OCI-LY1 (cell line): ENCODE measurements at regions not wholly inside any gene's neighbourhood (a gene's known extent, or its start where the extent isn't known, plus 50 kb on each side); places are given as distances from the start of the nearest gene placed in this dataset.

Source experiments
- EZH2 ChIP-seq: fragments of 200-600 bp; sonication (generic), shearing (Covaris generic); IDR thresholded peaks from 2 replicates; pipeline ENCODE4 v1.8.0; 2017; ENCODE audit warnings: borderline replicate concordance, mixed run types, mild to moderate bottlenecking, antibody characterized with exemption, low read length, moderate library complexity, mixed read lengths
- TF ChIP-seq, protein P1 (sequence below): fragments of 200-600 bp; sonication (generic), shearing (Covaris generic); IDR thresholded peaks from 2 replicates; pipeline ENCODE4 v1.5.1; 2017; ENCODE audit warnings: mild to moderate bottlenecking, antibody characterized with exemption, low read length, moderate library complexity, mixed read lengths

DNA sequence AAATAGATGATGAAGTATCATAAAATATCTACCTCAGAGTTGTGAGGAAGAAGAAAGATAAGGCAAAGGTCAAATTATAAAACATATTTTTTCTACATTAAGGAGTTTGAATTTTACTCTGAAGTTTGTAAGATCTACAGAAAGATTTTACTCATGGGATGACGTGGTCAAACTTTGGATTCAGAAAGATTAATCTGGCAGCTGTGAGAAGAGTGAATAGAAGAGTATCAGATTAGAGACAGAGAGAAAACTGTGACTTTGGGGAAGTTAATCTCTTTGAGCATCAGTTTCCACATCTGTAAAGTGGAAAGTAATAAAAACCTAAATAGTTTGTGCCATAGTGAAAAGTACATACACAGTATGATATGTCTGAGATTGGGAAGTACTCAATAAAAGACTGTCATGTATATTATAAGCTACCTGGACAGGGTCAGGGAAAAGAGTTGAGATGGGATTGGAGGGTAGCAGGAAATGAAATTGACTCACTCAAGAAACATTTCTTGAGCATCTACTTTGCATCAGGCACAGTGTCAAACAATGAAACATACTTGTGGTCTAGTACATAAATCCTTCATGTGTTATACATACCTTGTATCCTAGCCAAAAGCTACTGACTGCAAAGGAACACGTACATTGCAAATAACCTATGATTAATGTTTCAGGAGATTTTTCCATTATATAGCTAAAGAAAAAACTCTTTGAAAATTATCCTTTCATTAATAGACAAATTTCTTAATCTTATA lies 222.1 kb downstream of the TMEM200A start:
- TF ChIP-seq, protein P1, sequence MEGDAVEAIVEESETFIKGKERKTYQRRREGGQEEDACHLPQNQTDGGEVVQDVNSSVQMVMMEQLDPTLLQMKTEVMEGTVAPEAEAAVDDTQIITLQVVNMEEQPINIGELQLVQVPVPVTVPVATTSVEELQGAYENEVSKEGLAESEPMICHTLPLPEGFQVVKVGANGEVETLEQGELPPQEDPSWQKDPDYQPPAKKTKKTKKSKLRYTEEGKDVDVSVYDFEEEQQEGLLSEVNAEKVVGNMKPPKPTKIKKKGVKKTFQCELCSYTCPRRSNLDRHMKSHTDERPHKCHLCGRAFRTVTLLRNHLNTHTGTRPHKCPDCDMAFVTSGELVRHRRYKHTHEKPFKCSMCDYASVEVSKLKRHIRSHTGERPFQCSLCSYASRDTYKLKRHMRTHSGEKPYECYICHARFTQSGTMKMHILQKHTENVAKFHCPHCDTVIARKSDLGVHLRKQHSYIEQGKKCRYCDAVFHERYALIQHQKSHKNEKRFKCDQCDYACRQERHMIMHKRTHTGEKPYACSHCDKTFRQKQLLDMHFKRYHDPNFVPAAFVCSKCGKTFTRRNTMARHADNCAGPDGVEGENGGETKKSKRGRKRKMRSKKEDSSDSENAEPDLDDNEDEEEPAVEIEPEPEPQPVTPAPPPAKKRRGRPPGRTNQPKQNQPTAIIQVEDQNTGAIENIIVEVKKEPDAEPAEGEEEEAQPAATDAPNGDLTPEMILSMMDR = no peak
- TF ChIP-seq EZH2 = no peak
